IMR-90 (cell line): ENCODE measurements at regions not wholly inside any gene's neighbourhood (a gene's known extent, or its start where the extent isn't known, plus 50 kb on each side); places are given as distances from the start of the nearest gene placed in this dataset.

Experiments
- ATAC-seq: fragments of 200-7000 bp; cut with Tn5 transposase; 2 replicates; pipeline ENCODE4 v1.9.1; 2020; ENCODE audit warnings: low read depth, mild to moderate bottlenecking, moderate library complexity
- BruUV-seq: library from RNA; stranded (reverse); fragments of 400-500 nt; replicated peaks from 2 replicates; lab custom pipeline; 2021; lab: Mats Ljungman, UMichigan
- CTCF ChIA-PET: fragments of 300-600 bp; formaldehyde crosslinking; extraction: SDS; loops from one replicate; lab custom pipeline; 2021; ENCODE audit warnings: antibody characterized with exemption; lab: Yijun Ruan, JAX
- POLR2A ChIA-PET: fragments of 300-600 bp; sonication (Branson Sonifier 250); formaldehyde crosslinking; loops from one replicate; lab custom pipeline; 2022; ENCODE audit warnings: antibody characterized with exemption; ENCODE audit not compliant: unreplicated experiment; lab: Charles Lee
- DNase-seq: peaks from one replicate; pipeline ENCODE4 v3.0.0; 2013
- H2AFZ ChIP-seq: replicated peaks from 2 replicates; pipeline ENCODE3; 2013; ENCODE audit warnings: low read length, mild to moderate bottlenecking; ENCODE audit not compliant: poor library complexity
- H2AK5ac ChIP-seq: 2 replicates; pipeline ENCODE4 v1.6.1; 2013; ENCODE audit warnings: low read depth, low read length, inconsistent platforms
- H2AK9ac ChIP-seq: replicated peaks from 2 replicates; pipeline ENCODE3; 2013; ENCODE audit warnings: mild to moderate bottlenecking, low read depth, low read length, moderate library complexity; ENCODE audit not compliant: poor library complexity
- H2BK120ac ChIP-seq: 2 replicates; pipeline ENCODE4 v1.6.1; 2013; ENCODE audit warnings: low read depth, low read length, inconsistent platforms
- H2BK15ac ChIP-seq: 3 replicates; pipeline ENCODE4 v1.6.1; 2013; ENCODE audit warnings: low read depth, low read length, inconsistent platforms
- H2BK20ac ChIP-seq: 2 replicates; pipeline ENCODE4 v1.6.1; 2013; ENCODE audit warnings: low read depth, mild to moderate bottlenecking, inconsistent platforms, low read length, moderate library complexity
- H2BK5ac ChIP-seq: 2 replicates; pipeline ENCODE4 v1.6.1; 2013; ENCODE audit warnings: mild to moderate bottlenecking, low read depth, low read length, inconsistent platforms; ENCODE audit not compliant: poor library complexity, severe bottlenecking
- H3K14ac ChIP-seq: replicated peaks from 2 replicates; pipeline ENCODE4 v1.6.1; 2013; ENCODE audit warnings: low read depth, low read length, inconsistent platforms
- H3K18ac ChIP-seq: 2 replicates; pipeline ENCODE4 v1.6.1; 2013; ENCODE audit warnings: low read depth, low read length, control low read depth
- H3K23ac ChIP-seq: 2 replicates; pipeline ENCODE4 v1.6.1; 2013; ENCODE audit warnings: low read depth, low read length, inconsistent platforms
- H3K27ac ChIP-seq: 2 replicates; pipeline ENCODE4 v1.5.1; 2013; ENCODE audit warnings: mild to moderate bottlenecking, control low read depth, low read length; ENCODE audit not compliant: insufficient read depth
- H3K27me3 ChIP-seq: 2 replicates; pipeline ENCODE4 v1.6.1; 2013; ENCODE audit warnings: low read length; ENCODE audit not compliant: control insufficient read depth, insufficient read depth
- H3K36me3 ChIP-seq: 2 replicates; pipeline ENCODE4 v1.6.1; 2013; ENCODE audit warnings: low read length, mixed read lengths; ENCODE audit not compliant: control insufficient read depth, insufficient read depth
- H3K4ac ChIP-seq: 2 replicates; pipeline ENCODE4 v1.6.1; 2013; ENCODE audit warnings: low read depth, low read length, inconsistent platforms
- H3K4me1 ChIP-seq: 2 replicates; pipeline ENCODE4 v1.6.1; 2013; ENCODE audit warnings: low read length, mixed read lengths; ENCODE audit not compliant: control insufficient read depth, insufficient read depth
- H3K4me2 ChIP-seq: 2 replicates; pipeline ENCODE4 v1.6.1; 2013; ENCODE audit warnings: low read depth, mild to moderate bottlenecking, control low read depth, low read length, moderate library complexity
- H3K4me3 ChIP-seq: 2 replicates; pipeline ENCODE4 v1.5.1; 2013; ENCODE audit warnings: low read depth, mild to moderate bottlenecking, control low read depth, low read length, moderate library complexity; ENCODE audit not compliant: insufficient read depth
- H3K56ac ChIP-seq: 2 replicates; pipeline ENCODE4 v1.6.1; 2013; ENCODE audit warnings: low read length, inconsistent platforms; ENCODE audit not compliant: insufficient read depth; ENCODE audit errors: extremely low read depth
- H3K79me1 ChIP-seq, 2 experiments: 2 replicates each; pipeline ENCODE4 v1.6.1; 2013; ENCODE audit warnings: low read length in 2 of 2, inconsistent platforms in 1 of 2, low read depth in 1 of 2
- H3K9ac ChIP-seq: 2 replicates; pipeline ENCODE4 v1.6.1; 2013; ENCODE audit warnings: low read depth, low read length, control low read depth
- H3K9me1 ChIP-seq: 2 replicates; pipeline ENCODE4 v1.6.1; 2013; ENCODE audit warnings: low read length, inconsistent platforms; ENCODE audit not compliant: insufficient read depth
- H3K9me3 ChIP-seq: 2 replicates; pipeline ENCODE4 v1.6.1; 2013; ENCODE audit warnings: low read length; ENCODE audit not compliant: control insufficient read depth, insufficient read depth
- H4K20me1 ChIP-seq: 2 replicates; pipeline ENCODE4 v1.6.1; 2013; ENCODE audit warnings: low read length, inconsistent platforms; ENCODE audit not compliant: insufficient read depth
- H4K5ac ChIP-seq: 2 replicates; pipeline ENCODE4 v1.6.1; 2013; ENCODE audit warnings: mild to moderate bottlenecking, low read depth, low read length, control low read depth
- H4K8ac ChIP-seq, 2 experiments: 2 replicates each; pipeline ENCODE4 v1.6.1; 2013; ENCODE audit warnings: low read depth in 2 of 2, low read length in 2 of 2, control low read depth in 1 of 2, inconsistent platforms in 1 of 2
- H4K91ac ChIP-seq: 2 replicates; pipeline ENCODE4 v1.6.1; 2013; ENCODE audit warnings: low read depth, low read length, inconsistent platforms; ENCODE audit not compliant: insufficient read depth
- BHLHE40 ChIP-seq: fragments of 150-350 bp; IDR thresholded peaks from 2 replicates; pipeline ENCODE4 v1.6.1; 2016; ENCODE audit warnings: mild to moderate bottlenecking, low read depth, low read length
- CEBPB ChIP-seq: IDR thresholded peaks from 2 replicates; pipeline ENCODE4 v1.6.1; 2012; ENCODE audit warnings: low read depth, low read length, improper control_type of control experiment
- CHD1 ChIP-seq: IDR thresholded peaks from 2 replicates; pipeline ENCODE4 v1.6.1; 2012; ENCODE audit warnings: low read depth, low read length, improper control_type of control experiment
- CTCF ChIP-seq: conservative IDR thresholded peaks from 2 replicates; pipeline ENCODE4 v1.5.1; 2012; ENCODE audit warnings: mild to moderate bottlenecking, low read depth, low read length, improper control_type of control experiment
- ELK1 ChIP-seq: fragments of 150-350 bp; IDR thresholded peaks from 2 replicates; pipeline ENCODE4 v1.6.1; 2016; ENCODE audit warnings: low read depth, mild to moderate bottlenecking, low read length, moderate library complexity, borderline replicate concordance
- FOS ChIP-seq: fragments of 150-350 bp; IDR thresholded peaks from 2 replicates; pipeline ENCODE4 v1.6.1; 2016; ENCODE audit warnings: low read depth, low read length
- MAFK ChIP-seq: IDR thresholded peaks from 2 replicates; pipeline ENCODE4 v1.6.1; 2012; ENCODE audit warnings: low read depth, low read length, improper control_type of control experiment
- MAZ ChIP-seq: IDR thresholded peaks from 2 replicates; pipeline ENCODE4 v1.6.1; 2012; ENCODE audit warnings: low read depth, mild to moderate bottlenecking, low read length, improper control_type of control experiment, moderate library complexity, borderline replicate concordance
- MXI1 ChIP-seq: IDR thresholded peaks from 2 replicates; pipeline ENCODE4 v1.6.1; 2012; ENCODE audit warnings: low read depth, mild to moderate bottlenecking, low read length, moderate library complexity, borderline replicate concordance
- NFE2L2 ChIP-seq: fragments of 150-350 bp; IDR thresholded peaks from 2 replicates; pipeline ENCODE4 v1.6.1; 2016; ENCODE audit warnings: low read depth, mild to moderate bottlenecking, low read length
- POLR2A ChIP-seq: IDR thresholded peaks from 2 replicates; pipeline ENCODE4 v1.6.1; 2012; ENCODE audit warnings: mild to moderate bottlenecking, low read depth, low read length
- RAD21 ChIP-seq: IDR thresholded peaks from 2 replicates; pipeline ENCODE4 v1.6.1; 2012; ENCODE audit warnings: low read length, improper control_type of control experiment
- RCOR1 ChIP-seq: IDR thresholded peaks from 2 replicates; pipeline ENCODE4 v1.6.1; 2012; ENCODE audit warnings: mild to moderate bottlenecking, low read length, improper control_type of control experiment; ENCODE audit not compliant: insufficient replicate concordance
- RFX5 ChIP-seq: IDR thresholded peaks from 2 replicates; pipeline ENCODE4 v1.8.0; 2012; ENCODE audit warnings: low read depth, mild to moderate bottlenecking, low read length, moderate library complexity
- SMC3 ChIP-seq: fragments of 150-350 bp; IDR thresholded peaks from 2 replicates; pipeline ENCODE4 v1.6.1; 2016; ENCODE audit warnings: low read depth, mild to moderate bottlenecking, antibody characterized with exemption, low read length, moderate library complexity
- USF2 ChIP-seq: fragments of 150-350 bp; IDR thresholded peaks from 2 replicates; pipeline ENCODE4 v1.6.1; 2017; ENCODE audit warnings: mild to moderate bottlenecking, antibody characterized with exemption, low read length, low read depth
- WGBS, 2 experiments: methylation state at CpG; one replicate each; pipeline versions ENCODE4 v1.1.5 to v1.1.7; 2013; ENCODE audit warnings: missing lambda C conversion rate in 2 of 2; ENCODE audit not compliant: insufficient read length in 1 of 2; ENCODE audit errors: extremely low coverage in 2 of 2; 5-methylcytosine and 5-hydroxymethylcytosine counted together
- dilution Hi-C: fragments of 300-500 bp; cut with HindIII; formaldehyde crosslinking; loops from one replicate; pipeline ENCODE4 v1.14.3; 2018; ENCODE audit warnings: low sequenced_read_pairs; ENCODE audit not compliant: unreplicated experiment
- in situ Hi-C: fragments of 300-500 bp; cut with MboI; formaldehyde crosslinking; loops from 3 replicates; pipeline ENCODE4 v1.14.3; 2019; ENCODE audit warnings: low sequenced_read_pairs, inconsistent platforms, mixed read lengths
- intact Hi-C: fragments of 100-400 bp; cut with micrococcal nuclease; formaldehyde crosslinking; loops from 2 replicates; pipeline ENCODE4 v1.10.0; 2022

- Histone ChIP-seq H3K4me1 (no peaks in the 10 kb centered on the region), H3K9me3 (peaks cover 6% of the 10 kb centered on the region), H2BK15ac (no peak overlapping the region), H2BK5ac (no peak overlapping the region), H2BK120ac (no peak overlapping the region), H4K5ac (no peak overlapping the region), H2BK20ac (no peak overlapping the region), H3K9me1 (no peaks in the 10 kb centered on the region), H3K18ac (no peak overlapping the region), H3K9ac (no peak overlapping the region), H4K91ac (no peak overlapping the region), H3K4ac (no peak overlapping the region), H2AK9ac (no peak overlapping the region), H3K27me3 (no peaks in the 10 kb centered on the region), H3K14ac (no peak overlapping the region), H3K23ac (no peak overlapping the region), H4K20me1 (no peaks in the 10 kb centered on the region), H2AK5ac (no peak overlapping the region), H3K56ac (no peak overlapping the region), H3K79me1 (no peaks in the 10 kb centered on the region), H3K4me2 (no peak overlapping the region), H3K4me3 (no peak overlapping the region), H3K27ac (no peak overlapping the region), H4K8ac (no peak overlapping the region), H3K36me3 (no peaks in the 10 kb centered on the region), H2AFZ (no peak overlapping the region)
- ATAC-seq: no peak
- no TSS peak for BruUV-seq
- in situ Hi-C loops (no loop called here), intact Hi-C loops (no loop called here), dilution Hi-C loops (no loop called here)
- ChIA-PET POLR2A (no interaction called here), CTCF (no interaction called here)
- no peak for DNase-seq
- 80% methylated on average over 1 of the region's 5 CpGs; no CpG with 5 or more reads in 1 of the 2 experiments for WGBS, 2 experiments
- no peak for TF ChIP-seq MAZ
- TF ChIP-seq RFX5: no peak
- TF ChIP-seq POLR2A: no peak
- TF ChIP-seq FOS: no peak
- no peak for TF ChIP-seq RCOR1
- TF ChIP-seq CHD1: no peak
- TF ChIP-seq CEBPB: no peak
- no peak for TF ChIP-seq NFE2L2
- no peak for TF ChIP-seq BHLHE40
- TF ChIP-seq USF2: no peak
- no peak for TF ChIP-seq ELK1
- no peak for TF ChIP-seq SMC3
- TF ChIP-seq MAFK: no peak
- TF ChIP-seq MXI1: no peak
- no peak for TF ChIP-seq CTCF
- no peak for TF ChIP-seq RAD21
Measured at GRCh38 chr20:54774426-54774825, 299.0 kb downstream of the DOK5 start.
